ENCODE measurements at regions not wholly inside any gene's neighbourhood (a gene's known extent, or its start where the extent isn't known, plus 50 kb on each side); places are given as distances from the start of the nearest gene placed in this dataset.

DNA sequence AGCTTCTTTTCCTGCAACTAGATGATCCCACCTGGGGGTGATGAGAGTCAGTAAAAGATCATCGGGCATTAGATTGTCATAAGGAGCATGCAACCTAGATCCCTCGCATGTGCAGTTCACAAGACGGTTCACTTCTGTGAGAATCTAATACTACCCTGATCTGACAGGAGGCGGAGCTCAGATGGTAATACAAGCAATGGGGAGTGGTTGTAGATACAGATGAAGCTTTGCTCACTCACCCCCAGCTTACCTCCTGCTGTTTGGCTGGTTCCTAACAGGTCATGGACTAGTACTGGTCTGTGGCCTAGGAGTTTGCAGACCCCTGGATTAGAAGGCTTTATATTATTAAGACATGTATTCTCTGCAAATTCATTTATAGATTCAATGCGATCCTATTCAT lies 181.6 kb upstream of the MGMT start:
- TF ChIP-seq EZH2phosphoT487 (IDR thresholded peaks at IDR 0.05; ENCODE audit: low read depth): no peak
- TF ChIP-seq CTCF (IDR thresholded peaks at IDR 0.05; ENCODE audit: low read depth, low read length): no peak

Measured in OCI-LY3 (cell line).